Transverse colon (tissue), 4 donors: ENCODE measurements at regions not wholly inside any gene's neighbourhood (a gene's known extent, or its start where the extent isn't known, plus 50 kb on each side); places are given as distances from the start of the nearest gene placed in this dataset.

Experiments used
- EP300 ChIP-seq: sonication (generic); formaldehyde crosslinking; IDR thresholded peaks from one replicate; pipeline ENCODE4 v1.6.1; 2017; ENCODE audit warnings: antibody characterized with exemption, low read depth
- POLR2A ChIP-seq: fragments of 450-650 bp; IDR thresholded peaks from one replicate; pipeline ENCODE4 v1.6.1; 2016; ENCODE audit warnings: antibody characterized with exemption, mild to moderate bottlenecking, moderate library complexity
- POLR2AphosphoS5 ChIP-seq, 3 donors: sonication (generic); formaldehyde crosslinking; IDR thresholded peaks; one replicate each; pipeline ENCODE4 v1.6.1; 2016; ENCODE audit warnings: antibody characterized with exemption in 3 of 3
- TF ChIP-seq, protein P1 (sequence below), 5 experiments: fragments of 200-600 bp in 3 of 5; fragments of 450-650 bp in 2 of 5; sonication (generic) in 3 of 5; IDR thresholded peaks; 1 replicate in 2 of 5; 2 replicates in 3 of 5; pipeline ENCODE4 v1.5.1; 2016 to 2017; ENCODE audit warnings: antibody characterized with exemption in 5 of 5, inconsistent platforms in 3 of 5, mild to moderate bottlenecking in 2 of 5, moderate library complexity in 1 of 5

DNA sequence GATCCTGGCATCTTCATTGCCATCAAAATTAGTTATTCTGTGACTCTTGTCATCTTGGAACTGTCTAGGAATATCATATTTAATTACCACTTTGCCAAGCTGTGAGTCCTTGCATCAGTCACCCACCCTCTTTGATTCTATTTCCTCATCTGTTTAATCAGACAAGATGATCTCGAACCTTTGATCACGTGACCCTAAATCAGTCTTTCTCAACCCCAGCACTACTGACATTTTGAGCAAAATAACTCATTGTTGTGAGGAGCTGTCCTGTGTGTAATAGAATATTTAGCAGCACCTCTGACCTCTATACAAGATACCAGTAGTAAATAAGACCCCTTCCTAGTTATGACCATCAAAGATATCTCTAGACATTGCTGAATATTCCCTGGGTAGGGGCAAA lies 343.4 kb upstream of the ARPP21 start:
- TF ChIP-seq, protein P1, sequence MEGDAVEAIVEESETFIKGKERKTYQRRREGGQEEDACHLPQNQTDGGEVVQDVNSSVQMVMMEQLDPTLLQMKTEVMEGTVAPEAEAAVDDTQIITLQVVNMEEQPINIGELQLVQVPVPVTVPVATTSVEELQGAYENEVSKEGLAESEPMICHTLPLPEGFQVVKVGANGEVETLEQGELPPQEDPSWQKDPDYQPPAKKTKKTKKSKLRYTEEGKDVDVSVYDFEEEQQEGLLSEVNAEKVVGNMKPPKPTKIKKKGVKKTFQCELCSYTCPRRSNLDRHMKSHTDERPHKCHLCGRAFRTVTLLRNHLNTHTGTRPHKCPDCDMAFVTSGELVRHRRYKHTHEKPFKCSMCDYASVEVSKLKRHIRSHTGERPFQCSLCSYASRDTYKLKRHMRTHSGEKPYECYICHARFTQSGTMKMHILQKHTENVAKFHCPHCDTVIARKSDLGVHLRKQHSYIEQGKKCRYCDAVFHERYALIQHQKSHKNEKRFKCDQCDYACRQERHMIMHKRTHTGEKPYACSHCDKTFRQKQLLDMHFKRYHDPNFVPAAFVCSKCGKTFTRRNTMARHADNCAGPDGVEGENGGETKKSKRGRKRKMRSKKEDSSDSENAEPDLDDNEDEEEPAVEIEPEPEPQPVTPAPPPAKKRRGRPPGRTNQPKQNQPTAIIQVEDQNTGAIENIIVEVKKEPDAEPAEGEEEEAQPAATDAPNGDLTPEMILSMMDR (IDR thresholded peaks at IDR 0.05), result no peak
- no peak for TF ChIP-seq POLR2A
- no peak for TF ChIP-seq POLR2AphosphoS5 (IDR thresholded peaks at IDR 0.05)
- no peak for TF ChIP-seq EP300
